ENCODE measurements at regions not wholly inside any gene's neighbourhood (a gene's known extent, or its start where the extent isn't known, plus 50 kb on each side); places are given as distances from the start of the nearest gene placed in this dataset.

DNA sequence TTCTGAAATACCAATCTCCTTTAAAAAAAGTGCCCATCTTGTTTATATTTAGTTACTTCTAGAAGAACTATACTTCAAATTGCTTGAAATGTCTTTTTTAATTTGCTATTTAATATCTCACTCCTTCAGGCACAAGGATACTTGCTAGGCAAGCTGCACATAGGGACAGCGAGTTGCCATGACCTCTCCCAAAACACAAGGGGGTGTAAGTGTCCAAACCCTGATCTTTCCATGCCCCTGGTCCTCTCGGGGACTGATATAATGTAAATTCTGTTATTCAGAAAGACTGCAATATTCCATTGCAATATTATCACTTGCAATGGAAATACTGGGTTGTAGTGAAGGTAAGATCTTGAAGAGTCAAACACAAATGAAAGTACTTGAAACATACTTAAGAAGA, 480.4 kb downstream of the CETN3 start:
- no peak overlapping the region for H3K27ac ChIP-seq (ENCODE audit: low read depth, low read length)
- no peaks in the 10 kb centered on the region for H3K9me3 ChIP-seq (ENCODE audit: control insufficient read depth in 1 of 2, low read length in 2 of 2)
- H3K9ac ChIP-seq (ENCODE audit: low read depth in 1 of 2, low read length in 2 of 2), result no peak overlapping the region
- H3K27me3 ChIP-seq (ENCODE audit: control insufficient read depth in 1 of 2, insufficient read depth in 2 of 2, low read length in 2 of 2), result no peaks in the 10 kb centered on the region
- H3K4me1 ChIP-seq (ENCODE audit: control insufficient read depth in 1 of 2, insufficient read depth in 2 of 2, low read length in 2 of 2), result no peaks in the 10 kb centered on the region
- H3K36me3 ChIP-seq (ENCODE audit: control insufficient read depth in 1 of 2, insufficient read depth in 2 of 2, low read length in 2 of 2), result no peaks in the 10 kb centered on the region
- H3K4me3 ChIP-seq (ENCODE audit: low read depth in 1 of 2, low read length in 2 of 2), result no peak overlapping the region

DNA sequence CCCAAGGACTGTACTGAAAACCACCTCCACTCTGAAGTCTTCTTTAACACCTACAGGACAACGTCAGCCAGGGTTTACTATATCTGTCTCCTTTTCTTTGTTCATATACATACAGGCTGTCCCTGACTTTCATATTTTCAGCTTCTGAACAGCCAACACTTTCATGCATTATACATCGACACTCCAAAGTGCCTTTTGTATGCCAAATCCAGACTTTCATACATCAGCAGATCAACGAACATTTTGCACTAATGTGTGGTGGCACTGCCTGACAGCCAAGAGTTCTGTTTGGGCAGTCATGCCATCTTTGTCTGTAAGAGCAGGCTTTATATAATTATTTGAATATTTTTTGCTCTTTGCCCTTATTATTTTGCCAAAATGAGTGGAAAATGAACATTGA, 487.4 kb downstream of the CETN3 start:
- no peaks in the 10 kb centered on the region for H3K36me3 ChIP-seq (ENCODE audit: control insufficient read depth in 1 of 2, insufficient read depth in 2 of 2, low read length in 2 of 2)
- no peaks in the 10 kb centered on the region for H3K9me3 ChIP-seq (ENCODE audit: control insufficient read depth in 1 of 2, low read length in 2 of 2)
- no peaks in the 10 kb centered on the region for H3K27me3 ChIP-seq (ENCODE audit: control insufficient read depth in 1 of 2, insufficient read depth in 2 of 2, low read length in 2 of 2)

DNA sequence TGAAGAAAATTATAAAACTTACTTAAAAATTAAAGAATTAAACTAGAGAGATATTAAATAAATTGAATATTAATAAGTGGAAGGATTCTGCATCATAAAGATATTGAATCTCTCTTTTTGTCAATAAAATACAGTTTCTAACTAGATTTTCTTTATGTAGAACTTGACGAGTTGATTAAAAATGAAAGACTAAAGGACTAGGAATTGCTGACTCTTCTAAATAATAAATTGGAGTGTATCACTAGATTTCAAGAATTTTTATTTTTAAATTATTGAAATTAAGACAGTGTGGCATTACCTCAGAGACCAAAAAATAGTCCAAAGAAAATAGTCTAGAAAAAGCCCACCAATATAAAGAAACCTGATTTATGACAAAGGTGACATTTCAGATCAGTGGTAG, 492.4 kb downstream of the CETN3 start:
- Histone ChIP-seq H3K4me1 (ENCODE audit: control insufficient read depth in 1 of 2, insufficient read depth in 2 of 2, low read length in 2 of 2) (no peaks in the 10 kb centered on the region), H3K36me3 (ENCODE audit: control insufficient read depth in 1 of 2, insufficient read depth in 2 of 2, low read length in 2 of 2) (no peaks in the 10 kb centered on the region), H3K9me3 (ENCODE audit: control insufficient read depth in 1 of 2, low read length in 2 of 2) (no peaks in the 10 kb centered on the region)

More for the DNA sequence above, 487.4 kb downstream of the CETN3 start:
- Histone ChIP-seq H3K4me1 (ENCODE audit: control insufficient read depth in 1 of 2, insufficient read depth in 2 of 2, low read length in 2 of 2) (no peaks in the 10 kb centered on the region), H3K4me3 (ENCODE audit: low read depth in 1 of 2, low read length in 2 of 2) (no peak overlapping the region), H3K27ac (ENCODE audit: low read depth, low read length) (no peak overlapping the region), H3K9ac (ENCODE audit: low read depth in 1 of 2, low read length in 2 of 2) (no peak overlapping the region)

DNA sequence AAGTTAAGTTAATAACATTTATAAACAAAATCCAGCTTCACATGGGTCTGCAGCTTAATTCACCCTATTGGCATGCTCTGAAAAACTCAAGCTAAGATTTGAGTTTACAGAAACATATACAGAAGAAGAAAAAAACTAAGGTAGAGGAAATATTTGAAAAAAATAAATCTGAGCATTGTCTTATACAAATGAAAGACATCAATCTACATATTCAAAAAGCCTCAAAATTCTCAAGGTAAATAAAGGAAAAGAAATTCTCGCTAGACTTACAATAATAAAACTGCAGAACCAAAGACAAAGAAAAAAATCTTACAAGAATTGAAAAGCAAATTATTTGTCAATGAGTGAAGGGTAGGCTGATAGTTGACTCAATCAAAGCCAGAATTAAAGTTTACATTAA, 493.4 kb downstream of the CETN3 start:
- no peaks in the 10 kb centered on the region for H3K9me3 ChIP-seq (ENCODE audit: control insufficient read depth in 1 of 2, low read length in 2 of 2)
- H3K36me3 ChIP-seq (ENCODE audit: control insufficient read depth in 1 of 2, insufficient read depth in 2 of 2, low read length in 2 of 2), result no peaks in the 10 kb centered on the region
- no peak overlapping the region for H3K27ac ChIP-seq (ENCODE audit: low read depth, low read length)
- H3K27me3 ChIP-seq (ENCODE audit: control insufficient read depth in 1 of 2, insufficient read depth in 2 of 2, low read length in 2 of 2), result no peaks in the 10 kb centered on the region
- H3K9ac ChIP-seq (ENCODE audit: low read depth in 1 of 2, low read length in 2 of 2), result no peak overlapping the region
- H3K4me3 ChIP-seq (ENCODE audit: low read depth in 1 of 2, low read length in 2 of 2), result no peak overlapping the region
- H3K4me1 ChIP-seq (ENCODE audit: control insufficient read depth in 1 of 2, insufficient read depth in 2 of 2, low read length in 2 of 2), result no peaks in the 10 kb centered on the region

More for the DNA sequence above, 492.4 kb downstream of the CETN3 start:
- H3K27me3 ChIP-seq (ENCODE audit: control insufficient read depth in 1 of 2, insufficient read depth in 2 of 2, low read length in 2 of 2), result no peaks in the 10 kb centered on the region
- no peak overlapping the region for H3K27ac ChIP-seq (ENCODE audit: low read depth, low read length)
- no peak overlapping the region for H3K9ac ChIP-seq (ENCODE audit: low read depth in 1 of 2, low read length in 2 of 2)
- H3K4me3 ChIP-seq (ENCODE audit: low read depth in 1 of 2, low read length in 2 of 2), result no peak overlapping the region

DNA sequence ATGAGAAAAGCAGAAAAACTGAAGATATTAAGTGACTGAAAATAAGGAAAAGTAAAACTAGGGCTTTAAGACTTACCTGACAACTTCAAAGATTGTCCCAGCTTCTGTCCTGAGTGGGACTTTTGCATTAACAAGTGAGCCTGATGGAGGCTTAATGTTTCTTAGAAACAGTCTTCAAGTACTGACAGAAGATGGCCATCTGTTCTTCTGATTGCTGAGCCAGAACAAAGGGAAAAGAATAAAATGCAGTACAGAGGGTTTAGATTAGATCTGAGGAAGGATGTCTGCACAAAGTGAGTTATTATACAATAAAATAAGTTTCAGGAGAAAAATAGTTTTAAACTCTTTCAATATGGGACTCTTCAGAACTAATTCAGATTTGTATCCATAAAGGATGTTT, 500.7 kb downstream of the CETN3 start:
- Histone ChIP-seq H3K9me3 (ENCODE audit: control insufficient read depth in 1 of 2, low read length in 2 of 2) (no peaks in the 10 kb centered on the region), H3K9ac (ENCODE audit: low read depth in 1 of 2, low read length in 2 of 2) (no peak overlapping the region), H3K36me3 (ENCODE audit: control insufficient read depth in 1 of 2, insufficient read depth in 2 of 2, low read length in 2 of 2) (no peaks in the 10 kb centered on the region), H3K27me3 (ENCODE audit: control insufficient read depth in 1 of 2, insufficient read depth in 2 of 2, low read length in 2 of 2) (no peaks in the 10 kb centered on the region), H3K4me1 (ENCODE audit: control insufficient read depth in 1 of 2, insufficient read depth in 2 of 2, low read length in 2 of 2) (no peaks in the 10 kb centered on the region), H3K4me3 (ENCODE audit: low read depth in 1 of 2, low read length in 2 of 2) (no peak overlapping the region), H3K27ac (ENCODE audit: low read depth, low read length) (no peak overlapping the region)

DNA sequence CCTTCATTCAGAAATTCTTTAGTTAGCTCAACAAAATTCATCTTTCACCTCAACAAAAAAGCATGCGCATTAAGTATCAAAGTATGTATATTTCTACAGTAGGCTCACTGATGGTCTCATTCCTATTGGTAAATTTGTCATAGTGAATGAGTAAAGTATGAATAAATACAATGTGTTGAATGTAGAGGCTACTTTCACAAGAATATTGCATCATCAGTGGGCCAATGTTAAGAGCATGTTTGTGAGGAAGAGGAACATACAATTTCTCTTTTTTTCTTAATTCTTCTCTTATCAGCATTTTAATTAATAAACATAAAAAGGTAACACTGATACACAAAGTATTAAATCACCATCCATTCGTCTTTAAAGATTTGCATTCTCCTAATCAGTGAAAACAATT, 505.1 kb downstream of the CETN3 start:
- H3K27ac ChIP-seq (ENCODE audit: low read depth, low read length), result no peak overlapping the region

DNA sequence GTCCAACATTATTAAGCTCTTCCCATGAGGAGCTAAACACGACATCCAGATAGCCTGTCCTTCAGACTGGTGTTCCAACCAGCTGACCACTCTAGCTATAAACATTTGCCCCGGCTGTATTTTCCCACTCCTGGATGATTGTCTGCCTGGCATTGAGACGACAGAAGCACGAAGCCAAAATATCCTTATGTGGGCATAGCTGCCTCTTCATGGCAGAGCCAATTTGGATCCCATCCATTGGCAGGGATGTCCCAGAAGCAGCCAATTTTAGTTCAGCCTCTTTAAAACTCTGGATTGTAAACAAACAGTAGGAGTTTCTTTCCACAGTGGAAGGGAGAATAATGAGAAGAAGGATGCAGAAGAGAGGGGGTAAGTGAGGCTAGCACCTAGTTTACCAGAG, 507.6 kb downstream of the CETN3 start:
- no peak overlapping the region for H3K27ac ChIP-seq (ENCODE audit: low read depth, low read length)
- no peak overlapping the region for H3K9ac ChIP-seq (ENCODE audit: low read depth in 1 of 2, low read length in 2 of 2)

More for the DNA sequence above, 505.1 kb downstream of the CETN3 start:
- Histone ChIP-seq H3K27me3 (ENCODE audit: control insufficient read depth in 1 of 2, insufficient read depth in 2 of 2, low read length in 2 of 2) (no peaks in the 10 kb centered on the region), H3K36me3 (ENCODE audit: control insufficient read depth in 1 of 2, insufficient read depth in 2 of 2, low read length in 2 of 2) (no peaks in the 10 kb centered on the region), H3K9ac (ENCODE audit: low read depth in 1 of 2, low read length in 2 of 2) (no peak overlapping the region), H3K4me3 (ENCODE audit: low read depth in 1 of 2, low read length in 2 of 2) (no peak overlapping the region), H3K4me1 (ENCODE audit: control insufficient read depth in 1 of 2, insufficient read depth in 2 of 2, low read length in 2 of 2) (no peaks in the 10 kb centered on the region), H3K9me3 (ENCODE audit: control insufficient read depth in 1 of 2, low read length in 2 of 2) (no peaks in the 10 kb centered on the region)

DNA sequence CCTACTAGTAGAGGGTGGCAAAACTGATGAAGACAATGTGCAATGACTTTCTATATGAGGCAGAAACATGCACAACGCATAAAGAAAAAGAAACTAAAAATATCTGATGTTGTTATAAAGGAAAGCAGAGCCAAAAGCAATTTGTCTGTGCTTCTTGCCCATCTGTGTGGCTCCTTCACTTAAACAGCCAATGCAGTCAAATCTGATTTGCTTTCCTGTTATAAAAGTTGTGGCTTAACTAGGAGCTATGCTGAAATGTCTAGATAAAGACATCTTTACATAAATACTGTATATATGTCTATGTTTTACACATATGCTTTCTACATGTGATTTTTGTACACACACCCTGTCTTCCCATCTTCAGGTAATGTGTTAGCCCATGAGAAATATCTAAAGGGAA, 508.2 kb downstream of the CETN3 start:
- Histone ChIP-seq H3K27me3 (ENCODE audit: control insufficient read depth in 1 of 2, insufficient read depth in 2 of 2, low read length in 2 of 2) (no peaks in the 10 kb centered on the region), H3K36me3 (ENCODE audit: control insufficient read depth in 1 of 2, insufficient read depth in 2 of 2, low read length in 2 of 2) (no peaks in the 10 kb centered on the region), H3K9ac (ENCODE audit: low read depth in 1 of 2, low read length in 2 of 2) (no peak overlapping the region), H3K4me1 (ENCODE audit: control insufficient read depth in 1 of 2, insufficient read depth in 2 of 2, low read length in 2 of 2) (no peaks in the 10 kb centered on the region), H3K4me3 (ENCODE audit: low read depth in 1 of 2, low read length in 2 of 2) (no peak overlapping the region), H3K9me3 (ENCODE audit: control insufficient read depth in 1 of 2, low read length in 2 of 2) (peaks cover 0 to 2% of the 10 kb centered on the region in 2 donors), H3K27ac (ENCODE audit: low read depth, low read length) (no peak overlapping the region)

More for the DNA sequence above, 507.6 kb downstream of the CETN3 start:
- no peaks in the 10 kb centered on the region for H3K27me3 ChIP-seq (ENCODE audit: control insufficient read depth in 1 of 2, insufficient read depth in 2 of 2, low read length in 2 of 2)
- H3K4me1 ChIP-seq (ENCODE audit: control insufficient read depth in 1 of 2, insufficient read depth in 2 of 2, low read length in 2 of 2), result no peaks in the 10 kb centered on the region
- H3K36me3 ChIP-seq (ENCODE audit: control insufficient read depth in 1 of 2, insufficient read depth in 2 of 2, low read length in 2 of 2), result no peaks in the 10 kb centered on the region
- H3K4me3 ChIP-seq (ENCODE audit: low read depth in 1 of 2, low read length in 2 of 2), result no peak overlapping the region
- H3K9me3 ChIP-seq (ENCODE audit: control insufficient read depth in 1 of 2, low read length in 2 of 2), result peaks cover 0 to 2% of the 10 kb centered on the region in 2 donors

DNA sequence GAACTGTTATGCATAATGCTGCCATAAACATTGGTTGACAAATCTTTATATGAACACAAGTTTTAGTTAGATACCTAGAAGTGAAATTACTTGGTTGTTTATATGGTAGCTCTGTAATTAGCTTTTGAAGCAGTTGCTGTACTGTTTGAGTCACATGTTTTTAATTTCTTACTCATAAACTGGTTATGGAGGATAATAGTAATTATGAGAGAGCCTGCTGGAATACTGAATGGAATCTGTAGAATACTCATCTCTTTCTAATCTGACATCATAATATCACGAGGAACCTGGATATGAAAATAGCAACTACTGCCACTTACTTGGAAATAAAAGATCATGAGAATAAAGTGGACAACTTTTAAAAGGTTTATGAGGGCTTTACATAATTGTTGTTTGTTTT, 509.2 kb downstream of the CETN3 start:
- peaks cover 0 to 2% of the 10 kb centered on the region in 2 donors for H3K9me3 ChIP-seq (ENCODE audit: control insufficient read depth in 1 of 2, low read length in 2 of 2)
- H3K27ac ChIP-seq (ENCODE audit: low read depth, low read length), result no peak overlapping the region
- H3K4me1 ChIP-seq (ENCODE audit: control insufficient read depth in 1 of 2, insufficient read depth in 2 of 2, low read length in 2 of 2), result no peaks in the 10 kb centered on the region
- H3K27me3 ChIP-seq (ENCODE audit: control insufficient read depth in 1 of 2, insufficient read depth in 2 of 2, low read length in 2 of 2), result no peaks in the 10 kb centered on the region
- no peaks in the 10 kb centered on the region for H3K36me3 ChIP-seq (ENCODE audit: control insufficient read depth in 1 of 2, insufficient read depth in 2 of 2, low read length in 2 of 2)
- no peak overlapping the region for H3K4me3 ChIP-seq (ENCODE audit: low read depth in 1 of 2, low read length in 2 of 2)
- H3K9ac ChIP-seq (ENCODE audit: low read depth in 1 of 2, low read length in 2 of 2), result no peak overlapping the region

DNA sequence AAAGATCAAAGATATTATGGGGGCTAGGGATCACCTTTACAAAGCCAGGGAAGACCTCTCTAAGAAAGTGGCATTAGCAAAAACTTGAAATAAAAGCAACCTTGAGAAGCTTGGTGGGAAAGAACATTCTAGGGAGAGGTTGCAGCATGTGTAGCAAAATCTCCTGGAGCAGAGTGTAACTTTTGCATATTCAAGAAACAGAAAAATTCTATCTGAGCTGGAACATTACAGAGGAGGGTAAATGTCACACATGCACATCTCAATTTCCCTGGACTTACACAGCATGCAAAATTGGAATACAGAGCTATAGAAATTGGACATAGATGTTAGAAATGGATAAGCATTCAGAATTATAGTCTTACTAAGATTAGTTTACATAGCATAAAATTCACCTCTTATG, 510.0 kb downstream of the CETN3 start:
- no peak overlapping the region for H3K4me3 ChIP-seq (ENCODE audit: low read depth in 1 of 2, low read length in 2 of 2)

DNA sequence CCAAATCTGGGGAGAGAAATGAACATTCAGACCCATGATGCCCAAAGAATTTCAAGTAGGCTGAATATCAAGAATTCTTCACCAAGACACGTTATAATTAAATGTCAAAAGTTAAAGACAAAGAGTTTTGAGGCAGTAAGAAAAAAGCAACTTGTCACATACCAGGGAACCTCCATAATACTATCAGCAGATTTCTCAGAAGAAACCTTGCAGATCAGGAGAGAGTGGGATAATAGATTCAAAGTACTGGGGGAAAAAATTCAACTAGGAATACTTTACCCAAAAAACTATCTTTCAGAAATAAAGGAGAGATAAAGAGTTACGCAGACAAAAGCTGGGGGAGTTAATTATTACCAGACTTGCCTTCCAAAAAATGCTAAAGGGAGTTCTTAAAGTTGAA, 516.0 kb downstream of the CETN3 start:
- H3K36me3 ChIP-seq (ENCODE audit: control insufficient read depth in 1 of 2, insufficient read depth in 2 of 2, low read length in 2 of 2), result no peaks in the 10 kb centered on the region
- no peak overlapping the region for H3K4me3 ChIP-seq (ENCODE audit: low read depth in 1 of 2, low read length in 2 of 2)
- no peak overlapping the region for H3K9ac ChIP-seq (ENCODE audit: low read depth in 1 of 2, low read length in 2 of 2)
- H3K27ac ChIP-seq (ENCODE audit: low read depth, low read length), result no peak overlapping the region
- H3K4me1 ChIP-seq (ENCODE audit: control insufficient read depth in 1 of 2, insufficient read depth in 2 of 2, low read length in 2 of 2), result no peaks in the 10 kb centered on the region
- peaks cover 11 to 13% of the 10 kb centered on the region in 2 donors for H3K9me3 ChIP-seq (ENCODE audit: control insufficient read depth in 1 of 2, low read length in 2 of 2)
- H3K27me3 ChIP-seq (ENCODE audit: control insufficient read depth in 1 of 2, insufficient read depth in 2 of 2, low read length in 2 of 2), result no peaks in the 10 kb centered on the region

More for the DNA sequence above, 510.0 kb downstream of the CETN3 start:
- Histone ChIP-seq H3K27ac (ENCODE audit: low read depth, low read length) (no peak overlapping the region), H3K9ac (ENCODE audit: low read depth in 1 of 2, low read length in 2 of 2) (no peak overlapping the region), H3K36me3 (ENCODE audit: control insufficient read depth in 1 of 2, insufficient read depth in 2 of 2, low read length in 2 of 2) (no peaks in the 10 kb centered on the region), H3K4me1 (ENCODE audit: control insufficient read depth in 1 of 2, insufficient read depth in 2 of 2, low read length in 2 of 2) (no peaks in the 10 kb centered on the region), H3K27me3 (ENCODE audit: control insufficient read depth in 1 of 2, insufficient read depth in 2 of 2, low read length in 2 of 2) (no peaks in the 10 kb centered on the region), H3K9me3 (ENCODE audit: control insufficient read depth in 1 of 2, low read length in 2 of 2) (peaks cover 0 to 2% of the 10 kb centered on the region in 2 donors)
